ENCODE measurements at regions not wholly inside any gene's neighbourhood (a gene's known extent, or its start where the extent isn't known, plus 50 kb on each side); places are given as distances from the start of the nearest gene placed in this dataset.

GRCh38 chr2:9071584-9072124, 68.2 kb upstream of the MBOAT2 start:
- Histone ChIP-seq H3F3A (ENCODE audit: insufficient read depth, low read length) (no peaks in the 10 kb centered on the region), H3K36me3 (ENCODE audit: insufficient read depth, low read length) (no peaks in the 10 kb centered on the region), H3K27me3 (ENCODE audit: insufficient read depth, low read length) (0 out of 2 replicates have a peak, but pooled peaks cover 4% of the 10 kb centered on the region), H3K9ac (ENCODE audit: low read length) (no peak overlapping the region), H3K9me2 (ENCODE audit: low read depth, low read length) (no peaks in the 10 kb centered on the region), H3K79me2 (ENCODE audit: insufficient read depth, low read length) (no peaks in the 10 kb centered on the region), H4K20me1 (ENCODE audit: insufficient read depth, low read length) (no peaks in the 10 kb centered on the region), H2AFZ (ENCODE audit: low read length) (no peak overlapping the region), H3K9me3 (ENCODE audit: low read length) (no peaks in the 10 kb centered on the region), H3K4me1 (ENCODE audit: insufficient read depth, low read length, severe bottlenecking) (no peaks in the 10 kb centered on the region), H3K4me3 (ENCODE audit: low read depth, low read length, poor library complexity, severe bottlenecking) (no peak overlapping the region), H3K27ac (ENCODE audit: low read depth, low read length, poor library complexity, severe bottlenecking) (no peak overlapping the region), H3K4me2 (ENCODE audit: low read length) (no peak overlapping the region)
- TF ChIP-seq CTCF (IDR thresholded peaks at IDR 0.05; ENCODE audit: low read length) (no peak), EZH2 (IDR thresholded peaks at IDR 0.05; ENCODE audit: borderline replicate concordance, low read length) (no peak)

GRCh38 chr2:9071032-9071431, 67.5 kb upstream of the MBOAT2 start:
- TF ChIP-seq EZH2 (IDR thresholded peaks at IDR 0.05; ENCODE audit: borderline replicate concordance, low read length) (no peak), CTCF (IDR thresholded peaks at IDR 0.05; ENCODE audit: low read length) (no peak)
- Histone ChIP-seq H3K27ac (ENCODE audit: low read depth, low read length, poor library complexity, severe bottlenecking) (no peak overlapping the region), H3K4me1 (ENCODE audit: insufficient read depth, low read length, severe bottlenecking) (no peaks in the 10 kb centered on the region), H3F3A (ENCODE audit: insufficient read depth, low read length) (no peaks in the 10 kb centered on the region), H3K9me3 (ENCODE audit: low read length) (no peaks in the 10 kb centered on the region), H3K4me2 (ENCODE audit: low read length) (no peak overlapping the region), H3K27me3 (ENCODE audit: insufficient read depth, low read length) (0 out of 2 replicates have a peak, but pooled peaks cover 4% of the 10 kb centered on the region), H3K9ac (ENCODE audit: low read length) (no peak overlapping the region), H2AFZ (ENCODE audit: low read length) (no peak overlapping the region), H3K4me3 (ENCODE audit: low read depth, low read length, poor library complexity, severe bottlenecking) (no peak overlapping the region), H4K20me1 (ENCODE audit: insufficient read depth, low read length) (no peaks in the 10 kb centered on the region), H3K36me3 (ENCODE audit: insufficient read depth, low read length) (no peaks in the 10 kb centered on the region), H3K9me2 (ENCODE audit: low read depth, low read length) (no peaks in the 10 kb centered on the region), H3K79me2 (ENCODE audit: insufficient read depth, low read length) (no peaks in the 10 kb centered on the region)

GRCh38 chr2:9069543-9069942, 66.1 kb upstream of the MBOAT2 start:
- Histone ChIP-seq H3K9ac (ENCODE audit: low read length) (no peak overlapping the region), H3K9me2 (ENCODE audit: low read depth, low read length) (no peaks in the 10 kb centered on the region), H3K27ac (ENCODE audit: low read depth, low read length, poor library complexity, severe bottlenecking) (no peak overlapping the region), H3K4me2 (ENCODE audit: low read length) (no peak overlapping the region), H3K79me2 (ENCODE audit: insufficient read depth, low read length) (no peaks in the 10 kb centered on the region), H3K4me1 (ENCODE audit: insufficient read depth, low read length, severe bottlenecking) (no peaks in the 10 kb centered on the region), H3K4me3 (ENCODE audit: low read depth, low read length, poor library complexity, severe bottlenecking) (no peak overlapping the region), H3K36me3 (ENCODE audit: insufficient read depth, low read length) (no peaks in the 10 kb centered on the region), H3K27me3 (ENCODE audit: insufficient read depth, low read length) (no peaks in the 10 kb centered on the region), H3K9me3 (ENCODE audit: low read length) (no peaks in the 10 kb centered on the region), H2AFZ (ENCODE audit: low read length) (no peak overlapping the region), H3F3A (ENCODE audit: insufficient read depth, low read length) (no peaks in the 10 kb centered on the region), H4K20me1 (ENCODE audit: insufficient read depth, low read length) (no peaks in the 10 kb centered on the region)
- no peak for TF ChIP-seq EZH2 (IDR thresholded peaks at IDR 0.05; ENCODE audit: borderline replicate concordance, low read length)
- no peak for TF ChIP-seq CTCF (IDR thresholded peaks at IDR 0.05; ENCODE audit: low read length)
